GM18517 (cell line): ENCODE measurements at regions not wholly inside any gene's neighbourhood (a gene's known extent, or its start where the extent isn't known, plus 50 kb on each side); places are given as distances from the start of the nearest gene placed in this dataset.

Experiments
- ATAC-seq: cut with Tn5 transposase; IDR thresholded peaks from one replicate; pipeline ENCODE4 v1.9.1; 2021; ENCODE audit warnings: mild to moderate bottlenecking, moderate library complexity; ENCODE audit not compliant: unreplicated experiment

GRCh38 chr5:58357799-58358500 is 101.9 kb downstream of the PLK2 start:
- ATAC-seq, result no peak

GRCh38 chr5:58357121-58357520 is 102.8 kb downstream of the PLK2 start:
- no peak for ATAC-seq

- ATAC-seq, result no peak
Measured at GRCh38 chr5:58356662-58357061, 103.2 kb downstream of the PLK2 start.

- ATAC-seq, result no peak
Measured at GRCh38 chr5:58354827-58355226, 105.1 kb downstream of the PLK2 start.

- ATAC-seq, result no peak
Measured at GRCh38 chr5:58353992-58354391, 105.9 kb downstream of the PLK2 start.

- no peak for ATAC-seq
Measured at GRCh38 chr5:58351190-58351589, 108.7 kb downstream of the PLK2 start.

- no peak for ATAC-seq
Measured at GRCh38 chr5:58348996-58349728, 110.7 kb downstream of the PLK2 start.

- ATAC-seq, result no peak
Measured at GRCh38 chr5:58346041-58346440, 113.8 kb downstream of the PLK2 start.

GRCh38 chr5:58341476-58341875 is 118.4 kb downstream of the PLK2 start:
- no peak for ATAC-seq

- ATAC-seq, result no peak
Measured at GRCh38 chr5:58335518-58335917, 124.4 kb downstream of the PLK2 start.

- ATAC-seq, result no peak
Measured at GRCh38 chr5:58334035-58334434, 125.9 kb downstream of the PLK2 start.

- ATAC-seq, result no peak
Measured at GRCh38 chr5:58330781-58331180, 129.1 kb downstream of the PLK2 start.

- ATAC-seq, result peak; percentile 78
Measured at GRCh38 chr5:58327289-58327688, 132.6 kb downstream of the PLK2 start.

GRCh38 chr5:58326022-58326421 is 133.9 kb downstream of the PLK2 start:
- ATAC-seq, result no peak

GRCh38 chr5:58322453-58322852 is 137.4 kb downstream of the PLK2 start:
- ATAC-seq, result no peak

GRCh38 chr5:58318468-58318867 is 141.4 kb downstream of the PLK2 start:
- ATAC-seq, result no peak

- ATAC-seq, result no peak
Measured at GRCh38 chr5:58317808-58318207, 142.1 kb downstream of the PLK2 start.

- ATAC-seq, result no peak
Measured at GRCh38 chr5:58317009-58317408, 142.9 kb downstream of the PLK2 start.

- ATAC-seq, result no peak
Measured at GRCh38 chr5:58315794-58316193, 144.1 kb downstream of the PLK2 start.

- no peak for ATAC-seq
Measured at GRCh38 chr5:58314356-58315210, 145.3 kb downstream of the PLK2 start.

GRCh38 chr5:58312299-58312698 is 147.6 kb downstream of the PLK2 start:
- no peak for ATAC-seq

GRCh38 chr5:58311526-58311925 is 148.4 kb downstream of the PLK2 start:
- ATAC-seq, result no peak
